Adrenal gland (tissue), 9 donors: ENCODE measurements at regions not wholly inside any gene's neighbourhood (a gene's known extent, or its start where the extent isn't known, plus 50 kb on each side); places are given as distances from the start of the nearest gene placed in this dataset.

Source experiments
- DNase-seq, 7 donors: peaks; one replicate each; pipeline ENCODE4 v3.0.0-alpha.2; 2019 to 2020
- H3K27ac ChIP-seq, 5 donors: fragments of 200-600 bp; sonication (generic) in 4 of 5; 1 replicate in 3 of 5; 2 replicates in 2 of 5; pipeline versions ENCODE4 v1.5.1 to v1.8.0; 2016 to 2020; ENCODE audit warnings: mild to moderate bottlenecking in 1 of 5
- H3K27me3 ChIP-seq: fragments of 200-600 bp; 2 replicates; pipeline ENCODE4 v1.8.0; 2021
- H3K36me3 ChIP-seq, 2 donors: fragments of 200-600 bp; replicated peaks in 1 of 2; 1 replicate in 1 of 2; 2 replicates in 1 of 2; pipeline versions ENCODE4 v1.5.1 to v1.8.0; 2018 to 2022
- H3K4me1 ChIP-seq, 2 donors: fragments of 200-600 bp; replicated peaks in 1 of 2; 1 replicate in 1 of 2; 2 replicates in 1 of 2; pipeline versions ENCODE4 v1.5.1 to v1.8.0; 2018 to 2021
- H3K4me3 ChIP-seq, 4 donors: fragments of 200-600 bp; sonication (generic) in 3 of 4; one replicate each; pipeline ENCODE4 v1.5.1; 2016 to 2018
- H3K9me3 ChIP-seq, 3 donors: fragments of 200-600 bp; sonication (generic) in 1 of 3; replicated peaks in 1 of 3; 1 replicate in 2 of 3; 2 replicates in 1 of 3; pipeline versions ENCODE4 v1.5.1 to v1.8.0; 2016 to 2021
- POLR2A ChIP-seq, 2 donors: fragments of 450-650 bp; IDR thresholded peaks; one replicate each; pipeline ENCODE4 v1.6.1; 2017; ENCODE audit warnings: antibody characterized with exemption in 2 of 2, mild to moderate bottlenecking in 2 of 2, moderate library complexity in 1 of 2
- WGBS, 4 donors: extraction: QIAGEN DNeasy Blood & Tissue Kit in 2 of 4; methylation state at CpG; one replicate each; pipeline versions ENCODE4 v1.1.5 to v1.1.7; 2013 to 2017; 5-methylcytosine and 5-hydroxymethylcytosine counted together
- intact Hi-C, 2 donors: fragments of 100-400 bp; cut with DNase I; formaldehyde crosslinking; loops; one replicate each; pipeline versions ENCODE4 v1.14.1 to v1.15.0; 2022 to 2023
- TF ChIP-seq, protein P1 (sequence below), 6 experiments: fragments of 450-650 bp in 4 of 6; fragments of 200-600 bp in 2 of 6; sonication (generic) in 1 of 6; IDR thresholded peaks; 1 replicate in 5 of 6; 2 replicates in 1 of 6; pipeline versions ENCODE4 v1.5.1 to v1.8.0; 2016 to 2021; ENCODE audit warnings: antibody characterized with exemption in 6 of 6, mild to moderate bottlenecking in 2 of 6, moderate library complexity in 1 of 6
- donor health status: healthy with polysubstance abuse.
- donor health status: Bipolar disorder and iron deficiency.
- donor health status: DM: yes; HTN: yes; CAD: no.
- donor health status: DM: no; HTN: no; CAD: no.
- donor health status: DM: no; HTN: no; CAD: no.

GRCh38 chr6:95292011-95292410, 285.3 kb upstream of the MANEA start:
- Histone ChIP-seq H3K4me1 (no peaks in the 10 kb centered on the region), H3K27me3 (no peaks in the 10 kb centered on the region), H3K9me3 (no peaks in the 10 kb centered on the region), H3K4me3 (no peak overlapping the region), H3K27ac (no peak overlapping the region), H3K36me3 (no peaks in the 10 kb centered on the region)
- no peak for DNase-seq
- intact Hi-C loops: no loop called here
- TF ChIP-seq, protein P1, sequence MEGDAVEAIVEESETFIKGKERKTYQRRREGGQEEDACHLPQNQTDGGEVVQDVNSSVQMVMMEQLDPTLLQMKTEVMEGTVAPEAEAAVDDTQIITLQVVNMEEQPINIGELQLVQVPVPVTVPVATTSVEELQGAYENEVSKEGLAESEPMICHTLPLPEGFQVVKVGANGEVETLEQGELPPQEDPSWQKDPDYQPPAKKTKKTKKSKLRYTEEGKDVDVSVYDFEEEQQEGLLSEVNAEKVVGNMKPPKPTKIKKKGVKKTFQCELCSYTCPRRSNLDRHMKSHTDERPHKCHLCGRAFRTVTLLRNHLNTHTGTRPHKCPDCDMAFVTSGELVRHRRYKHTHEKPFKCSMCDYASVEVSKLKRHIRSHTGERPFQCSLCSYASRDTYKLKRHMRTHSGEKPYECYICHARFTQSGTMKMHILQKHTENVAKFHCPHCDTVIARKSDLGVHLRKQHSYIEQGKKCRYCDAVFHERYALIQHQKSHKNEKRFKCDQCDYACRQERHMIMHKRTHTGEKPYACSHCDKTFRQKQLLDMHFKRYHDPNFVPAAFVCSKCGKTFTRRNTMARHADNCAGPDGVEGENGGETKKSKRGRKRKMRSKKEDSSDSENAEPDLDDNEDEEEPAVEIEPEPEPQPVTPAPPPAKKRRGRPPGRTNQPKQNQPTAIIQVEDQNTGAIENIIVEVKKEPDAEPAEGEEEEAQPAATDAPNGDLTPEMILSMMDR (IDR thresholded peaks at IDR 0.05): no peak
- no peak for TF ChIP-seq POLR2A (IDR thresholded peaks at IDR 0.05)
- 39 to 92% (median 77%) methylated on average over 1 of the region's 1 CpG for whole genome bisulfite sequencing, 4 donors

DNA sequence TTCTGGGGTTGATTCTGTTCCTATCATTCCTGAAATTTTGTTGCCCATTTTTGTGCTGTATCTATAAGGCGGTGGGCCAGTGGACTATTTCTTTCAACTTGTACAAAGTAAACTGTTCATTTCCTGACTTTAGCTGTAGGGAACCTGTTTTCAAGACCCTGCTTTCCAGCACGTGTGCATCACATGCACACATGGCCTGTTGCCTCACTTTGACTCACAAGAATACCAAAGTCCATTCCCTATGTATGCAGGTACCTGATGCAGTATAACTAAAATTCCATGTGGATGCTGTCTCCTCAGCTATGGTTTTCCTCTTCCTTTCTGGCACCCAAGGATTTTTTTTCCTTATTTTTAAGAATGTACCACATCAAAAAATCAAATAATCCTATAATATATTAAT, 284.1 kb upstream of the MANEA start:
- 73 to 86% (median 76%) methylated on average over 2 of the region's 2 CpGs for WGBS, 4 donors
- Histone ChIP-seq H3K4me3 (no peak overlapping the region), H3K9me3 (no peaks in the 10 kb centered on the region), H3K27ac (no peak overlapping the region), H3K36me3 (no peaks in the 10 kb centered on the region), H3K4me1 (no peaks in the 10 kb centered on the region), H3K27me3 (no peaks in the 10 kb centered on the region)
- no peak for DNase-seq
- intact Hi-C loops: no loop called here
- TF ChIP-seq POLR2A (IDR thresholded peaks at IDR 0.05): no peak
- TF ChIP-seq, protein P1 (IDR thresholded peaks at IDR 0.05): no peak

DNA sequence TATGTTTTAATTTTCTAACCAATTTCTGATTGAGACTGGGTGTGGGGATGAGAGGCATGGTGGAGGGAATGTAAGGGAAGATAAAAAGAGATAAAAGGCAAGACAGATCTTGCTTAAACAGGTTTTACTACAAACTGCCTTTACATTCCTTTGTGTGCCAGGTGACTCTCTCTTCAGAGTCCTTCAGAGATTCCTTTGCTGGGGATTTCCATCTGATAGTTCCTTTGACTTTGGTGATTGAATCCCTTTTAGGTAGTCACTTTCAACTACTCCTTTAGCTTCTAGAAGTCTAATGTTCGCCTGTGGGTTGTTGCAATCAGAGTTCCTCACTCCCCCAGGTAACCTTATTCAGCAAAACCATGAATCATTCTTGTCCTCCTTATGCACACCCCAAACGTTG, 283.3 kb upstream of the MANEA start:
- Histone ChIP-seq H3K4me1 (no peaks in the 10 kb centered on the region), H3K9me3 (no peaks in the 10 kb centered on the region), H3K36me3 (no peaks in the 10 kb centered on the region), H3K4me3 (no peak overlapping the region), H3K27ac (no peak overlapping the region), H3K27me3 (no peaks in the 10 kb centered on the region)
- no peak for TF ChIP-seq POLR2A (IDR thresholded peaks at IDR 0.05)
- TF ChIP-seq, protein P1 (IDR thresholded peaks at IDR 0.05): no peak
- no peak for DNase-seq
- intact Hi-C loops: no loop called here
- 36 to 42% (median 36%) methylated on average over 2 of the region's 2 CpGs for WGBS, 4 donors

- intact Hi-C loops: no loop called here
- Histone ChIP-seq H3K9me3 (no peaks in the 10 kb centered on the region), H3K4me3 (no peak overlapping the region), H3K4me1 (no peaks in the 10 kb centered on the region), H3K36me3 (no peaks in the 10 kb centered on the region), H3K27me3 (no peaks in the 10 kb centered on the region), H3K27ac (no peak overlapping the region)
- 67 to 79% (median 73%) methylated on average over 3 of the region's 3 CpGs for WGBS, 4 donors
- TF ChIP-seq POLR2A (IDR thresholded peaks at IDR 0.05): no peak
- TF ChIP-seq, protein P1 (IDR thresholded peaks at IDR 0.05): no peak
- DNase-seq: no peak
Measured at GRCh38 chr6:95309545-95309944, 267.8 kb upstream of the MANEA start.
